Stimulated activated CD8-positive, alpha-beta memory T cell treated with anti-CD3 and anti-CD28 coated beads, Interleukin-4, amount 100 ng/mL, for 24 hours (primary cell): ENCODE measurements at regions not wholly inside any gene's neighbourhood (a gene's known extent, or its start where the extent isn't known, plus 50 kb on each side); places are given as distances from the start of the nearest gene placed in this dataset.

ENCODE experiments used
- DNase-seq: peaks from one replicate; pipeline ENCODE4 v3.0.0-alpha.2; 2020; ENCODE audit warnings: low read depth

GRCh38 chr1:209400351-209401220 lies 182.9 kb upstream of the CAMK1G start:
- DNase-seq, result no peak

GRCh38 chr1:209402697-209403096 lies 180.8 kb upstream of the CAMK1G start:
- DNase-seq, result no peak

GRCh38 chr1:209403921-209404320 lies 179.6 kb upstream of the CAMK1G start:
- DNase-seq, result no peak

- no peak for DNase-seq
Measured at GRCh38 chr1:209404577-209404976, 178.9 kb upstream of the CAMK1G start.

- DNase-seq, result no peak
Measured at GRCh38 chr1:209405183-209405814, 178.2 kb upstream of the CAMK1G start.

- DNase-seq, result no peak
Measured at GRCh38 chr1:209406168-209406567, 177.3 kb upstream of the CAMK1G start.

GRCh38 chr1:209406595-209406994 lies 176.9 kb upstream of the CAMK1G start:
- no peak for DNase-seq

- no peak for DNase-seq
Measured at GRCh38 chr1:209409780-209410179, 173.7 kb upstream of the CAMK1G start.

GRCh38 chr1:209411491-209411929 lies 172.0 kb upstream of the CAMK1G start:
- DNase-seq, result no peak

GRCh38 chr1:209412036-209412435 lies 171.5 kb upstream of the CAMK1G start:
- DNase-seq, result no peak

- DNase-seq, result no peak
Measured at GRCh38 chr1:209412566-209412965, 170.9 kb upstream of the CAMK1G start.

GRCh38 chr1:209413062-209413461 lies 170.5 kb upstream of the CAMK1G start:
- DNase-seq, result no peak

- no peak for DNase-seq
Measured at GRCh38 chr1:209414803-209415329, 168.6 kb upstream of the CAMK1G start.

- DNase-seq, result no peak
Measured at GRCh38 chr1:209416039-209416438, 167.5 kb upstream of the CAMK1G start.

GRCh38 chr1:209416716-209417115 lies 166.8 kb upstream of the CAMK1G start:
- no peak for DNase-seq

- DNase-seq, result no peak
Measured at GRCh38 chr1:209417761-209418160, 165.8 kb upstream of the CAMK1G start.

- DNase-seq, result no peak
Measured at GRCh38 chr1:209420276-209420675, 163.2 kb upstream of the CAMK1G start.

GRCh38 chr1:209421186-209421585 lies 162.3 kb upstream of the CAMK1G start:
- no peak for DNase-seq

- DNase-seq, result no peak
Measured at GRCh38 chr1:209421978-209422680, 161.4 kb upstream of the CAMK1G start.

- DNase-seq, result no peak
Measured at GRCh38 chr1:209425959-209426358, 157.6 kb upstream of the CAMK1G start.

- no peak for DNase-seq
Measured at GRCh38 chr1:209427277-209427676, 156.2 kb upstream of the CAMK1G start.

GRCh38 chr1:209427811-209428210 lies 155.7 kb upstream of the CAMK1G start:
- no peak for DNase-seq
